ENCODE measurements at regions not wholly inside any gene's neighbourhood (a gene's known extent, or its start where the extent isn't known, plus 50 kb on each side); places are given as distances from the start of the nearest gene placed in this dataset.

DNA sequence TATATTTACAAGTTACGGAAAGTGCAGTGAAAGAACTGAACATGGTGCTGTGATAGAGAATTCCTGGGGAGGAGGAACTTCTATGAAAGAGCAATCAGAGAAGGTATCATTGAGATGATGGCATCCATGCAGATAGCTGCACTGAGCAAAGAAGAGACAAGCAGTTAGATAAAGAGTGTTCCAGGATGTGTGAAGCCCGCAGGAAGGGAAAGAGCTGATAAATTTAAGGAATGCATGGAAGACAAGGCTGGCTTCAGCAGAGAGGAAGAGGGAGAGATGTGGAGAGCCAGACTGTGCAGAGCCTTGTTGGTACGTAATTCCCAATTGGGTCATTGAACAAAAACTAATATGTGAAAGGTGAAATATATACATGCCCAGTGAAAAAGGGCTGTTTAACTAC, 538.9 kb downstream of the INHBA start:
- Histone ChIP-seq H3K27me3 (no peaks in the 10 kb centered on the region), H3K4me1 (ENCODE audit: control insufficient read depth in 1 of 2, insufficient read depth in 1 of 2, low read depth in 1 of 2, low read length in 1 of 2) (no peaks in the 10 kb centered on the region), H3K9me3 (no peaks in the 10 kb centered on the region), H3K27ac (no peak overlapping the region), H3K36me3 (no peaks in the 10 kb centered on the region), H3K4me3 (ENCODE audit: low read depth in 1 of 2, low read length in 1 of 2) (no peak overlapping the region)
- TF ChIP-seq, protein P1, sequence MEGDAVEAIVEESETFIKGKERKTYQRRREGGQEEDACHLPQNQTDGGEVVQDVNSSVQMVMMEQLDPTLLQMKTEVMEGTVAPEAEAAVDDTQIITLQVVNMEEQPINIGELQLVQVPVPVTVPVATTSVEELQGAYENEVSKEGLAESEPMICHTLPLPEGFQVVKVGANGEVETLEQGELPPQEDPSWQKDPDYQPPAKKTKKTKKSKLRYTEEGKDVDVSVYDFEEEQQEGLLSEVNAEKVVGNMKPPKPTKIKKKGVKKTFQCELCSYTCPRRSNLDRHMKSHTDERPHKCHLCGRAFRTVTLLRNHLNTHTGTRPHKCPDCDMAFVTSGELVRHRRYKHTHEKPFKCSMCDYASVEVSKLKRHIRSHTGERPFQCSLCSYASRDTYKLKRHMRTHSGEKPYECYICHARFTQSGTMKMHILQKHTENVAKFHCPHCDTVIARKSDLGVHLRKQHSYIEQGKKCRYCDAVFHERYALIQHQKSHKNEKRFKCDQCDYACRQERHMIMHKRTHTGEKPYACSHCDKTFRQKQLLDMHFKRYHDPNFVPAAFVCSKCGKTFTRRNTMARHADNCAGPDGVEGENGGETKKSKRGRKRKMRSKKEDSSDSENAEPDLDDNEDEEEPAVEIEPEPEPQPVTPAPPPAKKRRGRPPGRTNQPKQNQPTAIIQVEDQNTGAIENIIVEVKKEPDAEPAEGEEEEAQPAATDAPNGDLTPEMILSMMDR (IDR thresholded peaks at IDR 0.05): no peak

DNA sequence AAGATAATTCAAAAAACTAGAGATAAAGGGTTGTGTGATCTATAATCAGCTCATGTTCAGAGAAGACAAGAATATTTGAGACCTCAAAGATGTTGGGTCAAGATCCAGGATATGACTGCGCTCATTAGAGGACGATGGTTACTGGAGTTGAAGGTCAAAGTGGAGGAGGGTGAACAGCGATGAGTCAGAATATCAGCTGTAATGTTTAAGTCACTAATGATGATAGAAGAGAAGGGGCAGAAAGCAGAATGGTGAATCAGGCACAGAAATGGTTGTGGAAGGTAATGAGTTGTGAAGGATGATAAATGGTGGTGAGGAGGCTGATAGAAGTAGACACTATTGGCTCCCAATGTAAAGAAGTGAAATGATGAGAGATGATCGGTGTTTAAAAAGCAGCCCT, 540.3 kb downstream of the INHBA start:
- no peaks in the 10 kb centered on the region for H3K27me3 ChIP-seq
- no peak overlapping the region for H3K27ac ChIP-seq
- no peak overlapping the region for H3K4me3 ChIP-seq (ENCODE audit: low read depth in 1 of 2, low read length in 1 of 2)
- H3K9me3 ChIP-seq: no peaks in the 10 kb centered on the region
- TF ChIP-seq, protein P1 (IDR thresholded peaks at IDR 0.05): no peak
- no peaks in the 10 kb centered on the region for H3K36me3 ChIP-seq
- H3K4me1 ChIP-seq (ENCODE audit: control insufficient read depth in 1 of 2, insufficient read depth in 1 of 2, low read depth in 1 of 2, low read length in 1 of 2): no peaks in the 10 kb centered on the region

DNA sequence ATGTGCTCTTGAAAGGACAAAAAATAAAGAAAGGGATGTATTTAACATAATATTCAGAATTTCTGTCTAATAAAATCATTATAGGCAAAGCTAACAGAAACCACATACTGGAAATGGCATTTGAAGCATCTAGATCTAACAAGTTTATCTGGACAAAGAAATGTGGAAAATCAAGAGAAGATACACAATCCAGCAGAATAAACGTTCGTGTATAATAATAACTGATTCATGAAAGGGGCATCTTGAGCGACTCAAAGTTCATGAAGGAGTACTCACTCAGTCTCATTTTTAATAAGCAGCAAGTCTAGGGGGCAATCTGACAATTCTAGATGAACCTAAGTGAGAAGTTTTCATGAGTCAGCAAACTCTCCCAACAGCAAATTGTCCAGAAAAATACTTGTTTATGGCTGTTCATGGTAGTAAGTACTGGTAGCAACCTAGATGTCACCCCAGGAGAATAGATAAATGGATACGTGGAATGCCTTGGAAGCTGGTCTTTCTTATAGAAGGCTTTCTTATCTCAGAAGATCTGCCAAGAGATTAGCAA, 541.8 kb downstream of the INHBA start:
- Histone ChIP-seq H3K36me3 (no peaks in the 10 kb centered on the region), H3K9me3 (no peaks in the 10 kb centered on the region), H3K27me3 (no peaks in the 10 kb centered on the region), H3K4me3 (ENCODE audit: low read depth in 1 of 2, low read length in 1 of 2) (no peak overlapping the region), H3K4me1 (ENCODE audit: control insufficient read depth in 1 of 2, insufficient read depth in 1 of 2, low read depth in 1 of 2, low read length in 1 of 2) (no peaks in the 10 kb centered on the region), H3K27ac (no peak overlapping the region)
- TF ChIP-seq, protein P1 (IDR thresholded peaks at IDR 0.05): no peak

DNA sequence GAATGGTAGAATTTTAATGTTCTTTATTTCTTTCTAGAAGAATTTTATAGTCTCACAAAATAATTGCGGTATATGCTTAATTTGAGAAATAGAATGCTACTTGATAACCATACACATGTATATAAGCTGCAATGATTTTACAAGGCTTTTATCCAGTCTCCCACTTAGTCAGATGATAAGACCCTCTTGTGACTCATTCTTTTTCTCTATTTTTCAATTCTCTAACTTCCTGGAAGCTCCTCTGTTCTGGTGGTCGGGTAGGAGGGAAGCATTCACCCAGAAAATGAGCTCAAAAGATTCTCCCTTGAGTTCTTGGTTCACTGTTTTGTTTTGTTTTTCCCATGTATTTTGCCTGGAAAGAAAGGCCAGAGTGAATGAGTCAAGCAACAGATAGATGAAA, 546.6 kb downstream of the INHBA start:
- no peak overlapping the region for H3K4me3 ChIP-seq (ENCODE audit: low read depth in 1 of 2, low read length in 1 of 2)
- no peaks in the 10 kb centered on the region for H3K4me1 ChIP-seq (ENCODE audit: control insufficient read depth in 1 of 2, insufficient read depth in 1 of 2, low read depth in 1 of 2, low read length in 1 of 2)
- H3K27ac ChIP-seq: no peak overlapping the region
- no peaks in the 10 kb centered on the region for H3K36me3 ChIP-seq
- H3K9me3 ChIP-seq: no peaks in the 10 kb centered on the region
- H3K27me3 ChIP-seq: no peaks in the 10 kb centered on the region
- TF ChIP-seq, protein P1 (IDR thresholded peaks at IDR 0.05): no peak

DNA sequence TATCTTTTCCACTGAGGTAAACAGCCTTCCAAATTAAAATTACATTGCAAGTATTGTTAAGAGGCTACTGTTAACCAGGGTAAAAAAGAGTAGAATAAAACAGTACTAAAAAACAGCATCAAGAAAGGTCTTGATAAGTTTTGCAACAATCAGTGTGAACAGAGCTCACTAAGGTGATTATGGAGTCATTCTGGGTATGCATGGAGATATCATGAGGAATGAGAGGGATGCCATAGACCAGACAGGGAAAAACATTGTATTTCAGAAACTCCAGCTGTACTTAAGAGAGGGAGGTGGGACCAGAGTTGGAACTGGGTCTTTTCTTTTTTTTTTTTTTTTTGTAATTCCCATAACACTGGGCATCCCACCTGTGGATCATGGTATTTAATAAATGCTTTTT, 549.6 kb downstream of the INHBA start:
- Histone ChIP-seq H3K36me3 (no peaks in the 10 kb centered on the region), H3K27ac (no peak overlapping the region), H3K27me3 (no peaks in the 10 kb centered on the region), H3K4me3 (ENCODE audit: low read depth in 1 of 2, low read length in 1 of 2) (no peak overlapping the region), H3K4me1 (ENCODE audit: control insufficient read depth in 1 of 2, insufficient read depth in 1 of 2, low read depth in 1 of 2, low read length in 1 of 2) (no peaks in the 10 kb centered on the region), H3K9me3 (no peaks in the 10 kb centered on the region)
- TF ChIP-seq, protein P1 (IDR thresholded peaks at IDR 0.05): no peak
